ENCODE measurements at regions not wholly inside any gene's neighbourhood (a gene's known extent, or its start where the extent isn't known, plus 50 kb on each side); places are given as distances from the start of the nearest gene placed in this dataset.

- peak; percentile 70 for TF ChIP-seq CTCF (IDR thresholded peaks at IDR 0.05; ENCODE audit: low read length, missing control alignments)
- no peak overlapping the region for H3K4me3 ChIP-seq (replicated peaks; ENCODE audit: low read depth, low read length)
- peak; percentile 77 for DNase-seq (ENCODE audit: low read depth)
Measured at GRCh38 chr18:70931942-70932814, 643.3 kb downstream of the SOCS6 start.

- no peak for TF ChIP-seq CTCF (IDR thresholded peaks at IDR 0.05; ENCODE audit: low read length, missing control alignments)
- H3K4me3 ChIP-seq (replicated peaks; ENCODE audit: low read depth, low read length), result no peak overlapping the region
- no peak for DNase-seq (ENCODE audit: low read depth)
Measured at GRCh38 chr18:70920840-70921374, 632.1 kb downstream of the SOCS6 start.

GRCh38 chr18:70907673-70908072, 618.8 kb downstream of the SOCS6 start:
- TF ChIP-seq CTCF (IDR thresholded peaks at IDR 0.05; ENCODE audit: low read length, missing control alignments), result no peak
- no peak overlapping the region for H3K4me3 ChIP-seq (replicated peaks; ENCODE audit: low read depth, low read length)
- peak; percentile 31 for DNase-seq (ENCODE audit: low read depth)

GRCh38 chr18:70892381-70892780, 603.5 kb downstream of the SOCS6 start:
- TF ChIP-seq CTCF (IDR thresholded peaks at IDR 0.05; ENCODE audit: low read length, missing control alignments), result no peak
- DNase-seq (ENCODE audit: low read depth), result no peak
- H3K4me3 ChIP-seq (replicated peaks; ENCODE audit: low read depth, low read length), result no peak overlapping the region

- DNase-seq (ENCODE audit: low read depth), result no peak
- no peak for TF ChIP-seq CTCF (IDR thresholded peaks at IDR 0.05; ENCODE audit: low read length, missing control alignments)
- no peak overlapping the region for H3K4me3 ChIP-seq (replicated peaks; ENCODE audit: low read depth, low read length)
Measured at GRCh38 chr18:70870292-70870691, 581.4 kb downstream of the SOCS6 start.

GRCh38 chr18:70848329-70848728, 559.5 kb downstream of the SOCS6 start:
- no peak for TF ChIP-seq CTCF (IDR thresholded peaks at IDR 0.05; ENCODE audit: low read length, missing control alignments)
- no peak for DNase-seq (ENCODE audit: low read depth)
- no peak overlapping the region for H3K4me3 ChIP-seq (replicated peaks; ENCODE audit: low read depth, low read length)
